AG08396 (cell line): ENCODE measurements at regions not wholly inside any gene's neighbourhood (a gene's known extent, or its start where the extent isn't known, plus 50 kb on each side); places are given as distances from the start of the nearest gene placed in this dataset.

Experiments used
- DNase-seq: peaks from one replicate; pipeline ENCODE4 v3.0.0; 2012; ENCODE audit warnings: low spot score, mixed read lengths

DNA sequence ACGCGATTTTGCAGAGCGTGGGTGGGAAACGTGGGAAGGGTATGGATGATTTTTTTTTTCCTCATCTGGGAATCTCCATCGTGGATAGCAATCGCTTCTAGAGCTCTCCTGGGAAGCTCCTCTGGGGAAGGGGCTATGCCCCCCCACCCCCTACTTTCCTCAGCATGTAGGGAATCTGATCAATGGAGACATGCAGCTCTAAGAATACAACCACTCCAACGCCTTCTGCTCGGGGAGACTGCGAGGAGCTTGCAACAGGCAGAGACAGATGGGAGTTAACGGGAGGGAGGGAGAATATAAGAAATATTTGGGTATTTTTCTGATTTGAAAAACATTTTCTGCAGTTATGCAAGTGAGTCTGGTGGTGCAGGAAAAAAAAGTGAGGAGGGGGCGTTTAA is 104.6 kb upstream of the HSD17B12 start:
- no peak for DNase-seq

DNA sequence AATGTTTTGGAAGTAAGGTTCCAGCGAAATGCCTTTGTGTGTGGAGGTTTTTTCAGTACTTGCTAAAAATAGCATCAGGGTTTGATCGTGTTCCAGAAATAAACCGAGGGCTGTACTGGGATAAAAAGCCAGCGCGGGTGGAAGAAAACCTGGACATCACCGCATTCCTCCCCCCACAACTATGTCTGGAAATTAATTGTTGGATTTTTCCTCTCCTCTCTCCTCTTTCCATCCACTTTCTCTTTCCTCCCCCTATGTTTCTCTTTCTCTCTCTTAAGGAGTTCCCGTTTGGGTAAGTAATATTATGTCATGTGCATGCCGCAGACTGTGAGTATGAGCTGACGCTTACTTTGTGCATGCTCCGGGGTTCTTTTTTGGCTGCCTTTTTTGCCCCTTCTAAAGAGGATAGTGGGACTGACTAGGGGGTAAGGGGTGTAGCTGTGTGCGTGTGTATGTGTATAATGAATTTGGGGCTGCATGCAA is 104.2 kb upstream of the HSD17B12 start:
- peak; percentile 29 for DNase-seq

DNA sequence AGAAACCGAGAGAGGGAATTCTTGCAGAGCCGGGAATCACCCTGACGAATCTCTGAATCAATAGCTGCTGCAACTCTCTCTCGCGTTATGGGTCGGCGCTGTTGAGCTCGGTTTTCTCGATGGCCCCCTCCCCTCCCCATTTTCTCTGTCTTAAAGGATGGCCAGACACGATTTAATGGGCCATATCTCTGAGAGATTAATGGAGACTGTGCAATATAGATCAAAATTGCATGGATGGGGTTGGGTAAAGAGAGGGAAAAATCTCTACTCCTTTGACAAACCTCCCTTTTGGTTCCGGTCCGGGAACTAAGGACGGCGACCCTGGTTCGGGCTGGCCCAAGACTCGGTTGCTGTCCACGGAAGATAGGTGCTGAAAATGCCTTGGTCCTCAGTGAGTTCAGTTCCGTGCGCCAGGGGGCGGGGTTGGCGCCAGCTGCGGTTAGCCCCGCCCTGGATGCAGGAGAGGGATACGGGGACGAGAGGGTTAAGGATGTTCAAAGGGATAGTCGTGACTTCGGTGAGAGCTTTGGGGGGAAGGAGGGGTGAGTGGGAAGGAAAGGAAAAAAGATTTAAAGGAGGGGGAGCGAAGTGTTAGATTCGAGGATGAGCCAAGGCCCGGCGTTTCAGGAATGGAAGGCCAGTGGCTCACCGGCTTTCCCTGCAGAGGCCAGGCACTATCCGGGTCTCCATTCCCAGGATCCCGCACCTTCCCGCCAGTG is 103.6 kb upstream of the HSD17B12 start:
- DNase-seq = peak; percentile 79

DNA sequence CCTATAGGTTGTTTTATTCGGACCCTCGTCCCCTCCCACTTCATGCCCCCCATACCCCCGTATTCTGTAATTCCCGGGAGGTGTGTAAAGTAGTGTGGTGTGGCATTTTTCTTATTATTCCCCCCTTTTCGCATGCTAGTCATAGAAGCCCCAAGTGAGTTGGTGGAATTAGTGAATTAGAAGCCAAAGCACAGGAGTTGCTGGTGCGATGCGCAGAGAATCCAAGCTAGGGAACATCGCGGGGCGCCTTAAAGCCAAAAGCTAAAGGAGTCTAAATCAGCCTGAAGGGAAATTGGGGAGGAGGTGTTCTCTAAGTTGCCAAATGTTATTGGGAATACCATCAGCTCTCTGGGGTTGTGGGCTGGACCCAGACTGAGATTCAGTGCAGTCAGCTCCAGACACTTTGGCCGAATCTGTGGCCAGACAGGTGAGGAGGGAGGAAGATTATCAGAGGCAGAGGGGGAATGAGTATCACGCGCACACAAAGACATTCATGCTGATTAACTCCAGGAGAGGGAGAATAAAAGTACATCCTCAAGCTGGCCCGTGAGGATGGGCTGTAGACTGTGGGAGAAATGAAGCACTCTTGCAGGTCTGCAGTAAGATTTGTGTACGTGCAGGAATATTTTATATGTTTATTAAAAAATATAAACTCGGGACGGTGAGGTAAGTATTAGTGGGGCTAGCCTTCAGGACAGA is 102.8 kb upstream of the HSD17B12 start:
- DNase-seq = no peak

DNA sequence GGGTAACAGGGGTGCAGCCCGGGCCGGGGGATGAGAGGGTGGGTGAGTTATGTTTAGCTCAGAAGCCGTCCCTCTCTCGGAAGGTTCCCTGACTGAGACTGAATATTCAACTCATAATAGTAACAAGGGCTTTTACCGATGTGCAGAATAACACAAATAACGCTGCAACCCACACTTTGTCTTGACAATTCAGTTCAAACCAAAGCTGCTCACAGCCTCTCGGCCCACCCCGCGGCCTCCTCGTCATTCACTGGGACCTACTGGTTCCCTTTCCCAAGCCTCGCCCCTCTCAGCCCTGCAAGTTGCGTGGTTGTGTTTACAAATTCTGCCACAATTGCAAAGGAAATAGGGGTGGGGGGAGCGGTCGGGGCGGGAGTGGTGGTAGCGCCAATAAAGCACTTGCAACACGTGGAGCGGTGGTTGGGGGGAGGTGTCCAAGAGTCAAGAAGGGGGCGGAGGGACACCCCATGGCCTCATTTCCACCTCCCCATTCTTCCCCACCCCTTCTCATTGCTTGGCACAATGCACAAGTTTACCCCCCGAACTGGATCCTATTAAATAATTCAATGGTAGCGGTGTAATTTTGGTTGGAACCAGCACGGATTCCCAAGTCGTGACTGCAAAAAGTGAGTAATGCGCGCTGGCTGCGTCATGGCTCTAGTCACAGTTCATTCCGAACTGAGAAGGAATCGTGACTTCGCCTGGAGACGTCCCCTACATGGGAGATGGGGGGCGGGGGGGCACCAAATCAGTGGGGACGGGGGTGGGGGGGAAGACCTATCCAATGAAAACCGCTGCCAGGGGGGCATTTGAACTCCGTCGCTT is 102.0 kb upstream of the HSD17B12 start:
- DNase-seq = peak; percentile 78

DNA sequence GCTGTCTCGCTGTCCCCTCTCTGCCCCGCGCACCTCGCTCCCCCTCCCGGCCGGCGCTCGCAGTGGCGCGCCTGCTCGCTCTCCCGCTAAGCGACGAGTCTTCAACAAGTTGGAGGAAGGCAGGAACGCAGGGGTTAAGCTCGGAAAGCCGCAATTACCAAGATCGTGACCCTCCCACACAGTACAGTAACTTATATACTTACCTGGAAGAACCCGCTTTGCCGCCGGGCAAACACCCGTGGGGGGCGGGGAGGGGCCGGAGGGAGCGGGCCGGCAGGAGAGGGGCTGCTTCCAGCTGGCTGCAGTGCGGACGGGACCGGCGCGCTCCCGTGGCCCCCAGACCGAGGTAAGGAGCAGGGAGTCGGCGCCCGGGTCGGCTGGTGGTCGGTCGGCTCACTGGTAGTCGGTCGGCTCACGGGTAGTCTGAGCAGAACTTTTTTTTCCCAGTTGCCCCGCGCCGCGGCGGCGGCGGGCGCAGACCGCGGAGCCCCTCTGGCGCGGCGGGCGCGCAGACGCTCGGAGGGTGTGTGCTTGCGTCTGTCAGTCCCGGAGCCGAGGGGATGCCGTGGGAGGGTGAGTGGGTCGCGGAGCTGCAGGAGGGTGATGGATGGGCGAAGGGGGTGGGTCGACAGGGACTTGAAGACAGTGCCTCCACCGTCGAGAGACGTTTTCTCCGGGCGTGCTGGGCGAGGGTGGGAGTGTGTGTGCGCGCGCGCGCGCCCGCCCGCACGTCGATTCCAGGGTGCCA is 101.2 kb upstream of the HSD17B12 start:
- peak; percentile 72 for DNase-seq

DNA sequence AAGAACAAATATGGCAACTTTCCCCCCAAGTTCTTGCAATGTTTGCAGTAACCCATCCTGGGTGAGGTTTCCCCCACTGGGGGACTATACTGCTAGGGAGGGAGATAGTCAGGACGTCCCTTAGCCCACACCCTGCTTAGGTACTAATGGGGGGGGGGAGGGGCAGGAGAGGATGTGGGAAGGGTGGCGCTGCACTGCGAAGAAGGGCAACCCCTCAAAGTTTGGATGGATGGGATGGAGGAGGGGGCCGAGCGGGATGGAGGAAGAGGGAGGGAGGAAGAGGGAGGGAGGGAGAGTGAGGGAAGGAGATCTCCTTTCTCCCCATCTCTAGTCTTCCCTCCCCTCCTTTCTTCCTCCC is 100.6 kb upstream of the HSD17B12 start:
- DNase-seq = no peak

DNA sequence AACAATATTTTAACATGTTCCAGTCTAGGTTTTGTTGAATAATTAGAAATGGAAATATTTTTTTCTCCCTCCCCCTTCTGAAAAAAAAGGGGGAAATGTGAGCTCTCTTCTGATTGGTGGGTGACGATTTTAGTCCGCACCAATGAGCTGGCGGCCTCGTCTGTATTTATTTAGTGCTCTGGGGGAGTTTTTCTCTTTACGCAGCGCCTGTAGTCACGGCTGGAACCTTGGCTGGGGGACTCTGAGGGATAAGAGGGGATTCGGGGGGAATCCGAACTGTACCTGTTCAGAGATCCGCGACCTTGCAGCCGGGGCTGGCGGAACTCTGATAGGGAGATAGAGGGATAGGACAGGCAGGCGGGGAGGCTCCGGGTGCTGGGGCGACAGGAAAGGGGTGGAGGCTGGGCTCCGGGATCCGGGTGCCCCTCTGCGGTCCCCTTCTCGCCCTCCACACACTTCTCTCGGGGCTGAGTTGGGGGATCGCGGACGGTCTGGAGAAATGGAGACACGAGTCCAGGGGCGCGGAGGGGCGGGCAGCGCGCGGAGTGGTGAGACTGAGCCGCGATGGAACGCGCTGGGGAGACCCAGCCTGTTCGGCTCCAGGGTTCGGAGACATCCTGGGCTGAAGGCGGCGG is 99.7 kb upstream of the HSD17B12 start:
- DNase-seq = peak; percentile 76

DNA sequence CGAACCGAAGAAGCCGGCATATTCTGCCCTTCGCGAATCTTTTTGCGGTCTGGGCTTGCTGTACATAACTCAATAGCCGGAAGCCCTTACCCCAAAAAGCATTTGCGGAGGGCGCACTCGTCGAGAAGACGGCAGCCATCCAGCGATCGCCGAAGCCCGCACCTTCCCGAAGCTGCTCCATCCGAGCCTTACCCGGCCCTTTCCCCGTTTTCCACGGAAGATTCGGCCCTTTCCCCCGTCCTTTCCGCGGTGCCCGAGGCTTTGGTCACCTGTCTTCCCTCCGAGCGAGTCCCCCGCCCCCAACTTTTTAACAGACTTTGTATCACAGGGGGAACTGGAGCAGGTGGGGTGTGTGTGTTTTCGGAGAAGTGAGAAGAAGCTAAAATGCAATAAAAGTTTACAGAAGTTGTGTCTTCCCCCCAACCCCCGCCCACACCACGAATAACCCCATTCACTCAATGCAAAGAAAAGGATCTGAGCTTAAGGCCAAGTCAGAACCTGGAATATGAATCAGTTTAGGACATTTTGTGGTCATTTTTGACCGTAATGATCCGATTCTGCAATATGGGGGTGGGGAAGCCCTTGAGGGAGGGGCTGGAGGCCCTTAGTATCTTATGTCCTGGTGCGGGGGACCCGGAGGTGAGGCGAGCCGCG is 99.0 kb upstream of the HSD17B12 start:
- no peak for DNase-seq

DNA sequence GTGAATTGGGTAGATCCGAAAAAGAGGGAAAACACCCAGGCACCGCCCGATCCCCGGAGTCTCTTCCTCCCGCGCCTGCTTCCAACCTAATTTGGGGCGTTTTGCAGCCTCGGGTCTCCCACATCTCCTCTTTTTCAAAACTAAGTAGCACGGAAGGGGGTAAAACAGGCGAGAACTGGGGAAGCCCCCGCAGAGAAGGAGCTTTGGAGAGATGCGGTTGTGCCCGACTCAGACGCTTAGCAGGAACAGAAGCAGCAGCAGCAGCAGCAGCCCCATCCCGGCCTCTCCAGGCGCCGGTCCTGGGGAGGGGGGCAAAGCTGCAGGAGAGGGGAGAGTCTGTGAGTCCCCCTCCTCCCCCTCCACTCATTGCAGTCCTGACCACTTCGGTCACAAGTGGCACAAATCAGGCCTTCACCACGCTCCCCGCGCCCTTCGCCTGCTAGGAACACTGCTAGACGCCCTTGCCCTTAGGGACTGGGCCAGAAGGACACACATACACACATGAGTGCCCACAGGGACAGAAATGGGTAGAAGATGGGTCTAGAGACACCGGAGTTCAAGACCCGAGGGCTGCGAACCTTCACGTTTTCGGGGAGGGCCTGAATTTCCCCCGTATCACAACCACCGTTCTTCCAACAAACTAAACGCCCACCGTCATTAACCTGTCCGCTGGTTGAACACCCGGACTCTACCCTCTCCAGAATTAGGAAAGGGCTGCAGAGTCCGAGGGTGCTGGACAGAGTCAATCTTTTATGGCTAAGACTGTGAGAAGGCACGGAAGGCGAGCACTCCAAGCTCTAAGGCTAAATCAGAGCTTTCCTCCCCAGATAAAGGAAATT is 98.3 kb upstream of the HSD17B12 start:
- DNase-seq = no peak

DNA sequence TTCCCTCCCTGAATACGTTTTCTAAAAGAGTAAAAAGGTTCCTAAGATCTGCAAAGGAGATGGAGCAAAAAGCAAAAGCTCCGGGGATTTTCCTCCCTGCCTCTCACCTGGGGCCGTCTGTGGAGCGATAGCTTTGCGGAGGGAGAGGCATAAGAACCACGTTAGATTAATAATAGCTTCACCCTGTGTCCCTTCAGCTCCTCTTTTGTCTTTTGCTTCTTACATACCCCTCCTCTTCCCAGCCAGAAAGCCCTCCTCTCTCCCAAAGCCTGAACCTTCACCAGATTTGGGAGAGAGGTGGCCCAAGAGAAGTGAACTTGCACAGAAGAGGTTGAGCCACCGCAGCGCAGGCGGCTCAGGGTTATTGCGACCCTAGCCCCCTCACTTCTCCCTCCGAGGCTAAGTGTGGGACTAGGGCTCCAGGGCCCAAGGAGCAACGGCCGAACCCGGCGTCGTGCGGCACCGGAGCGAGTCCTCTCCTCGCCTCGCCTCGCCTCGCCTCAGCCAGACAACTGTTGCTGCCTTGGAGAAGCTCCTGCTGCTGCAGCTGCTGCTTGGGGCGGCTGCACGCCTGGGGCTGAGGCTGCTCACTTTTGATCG is 97.6 kb upstream of the HSD17B12 start:
- DNase-seq = no peak

DNA sequence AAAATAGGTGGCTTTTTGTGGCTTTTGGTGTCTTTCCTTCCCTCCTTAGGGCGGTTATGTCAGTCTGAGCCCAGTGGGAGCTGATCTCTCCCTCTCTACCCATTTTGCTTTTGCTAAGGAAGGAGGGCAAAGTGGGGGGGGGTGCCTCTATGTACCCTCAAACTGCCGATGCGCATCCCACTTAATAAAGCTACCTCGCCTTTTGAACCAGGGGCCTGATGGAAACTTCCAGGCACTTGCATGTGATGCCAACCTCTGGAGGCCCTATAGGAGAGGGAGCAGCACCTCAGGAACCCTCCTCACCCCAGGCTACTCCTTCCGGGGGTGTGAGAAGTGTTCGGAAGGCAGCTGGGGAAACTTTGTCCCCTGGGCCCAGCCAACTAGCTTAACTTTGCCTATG is 97.0 kb upstream of the HSD17B12 start:
- DNase-seq = no peak

DNA sequence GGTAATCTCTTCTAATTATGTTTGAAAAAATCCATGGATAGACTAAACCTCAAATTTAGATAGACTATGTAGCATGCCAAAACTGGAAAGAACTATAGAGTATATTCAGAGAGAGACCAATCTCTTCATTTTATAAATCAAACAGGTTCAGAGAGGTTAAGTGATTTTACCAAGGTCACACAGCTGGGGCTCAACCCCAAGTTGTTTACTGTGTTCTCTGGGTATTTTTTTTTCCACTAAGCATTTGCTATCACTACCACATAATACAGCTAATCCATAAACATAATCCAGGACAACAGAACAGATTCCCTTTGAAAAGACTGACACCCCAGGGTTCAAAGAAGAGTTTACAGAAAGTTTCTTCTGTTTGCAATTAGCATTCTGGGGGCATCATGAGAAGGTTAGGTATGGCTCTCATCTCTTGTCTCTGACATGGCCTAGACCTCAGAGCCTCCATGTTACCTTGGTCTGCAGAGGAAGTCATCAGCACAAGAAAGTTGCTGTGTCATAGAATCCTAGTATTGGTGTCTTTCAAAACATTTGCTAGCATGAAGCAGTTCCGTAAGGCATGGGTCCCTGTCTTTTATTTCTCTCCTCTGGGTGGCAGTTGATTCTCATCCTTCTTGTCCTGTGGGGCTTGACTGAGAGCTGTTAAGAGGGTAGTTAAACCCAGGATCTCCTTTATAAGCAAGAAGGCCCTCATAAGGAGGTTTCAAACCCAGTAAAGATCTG is 94.5 kb upstream of the HSD17B12 start:
- DNase-seq = no peak

DNA sequence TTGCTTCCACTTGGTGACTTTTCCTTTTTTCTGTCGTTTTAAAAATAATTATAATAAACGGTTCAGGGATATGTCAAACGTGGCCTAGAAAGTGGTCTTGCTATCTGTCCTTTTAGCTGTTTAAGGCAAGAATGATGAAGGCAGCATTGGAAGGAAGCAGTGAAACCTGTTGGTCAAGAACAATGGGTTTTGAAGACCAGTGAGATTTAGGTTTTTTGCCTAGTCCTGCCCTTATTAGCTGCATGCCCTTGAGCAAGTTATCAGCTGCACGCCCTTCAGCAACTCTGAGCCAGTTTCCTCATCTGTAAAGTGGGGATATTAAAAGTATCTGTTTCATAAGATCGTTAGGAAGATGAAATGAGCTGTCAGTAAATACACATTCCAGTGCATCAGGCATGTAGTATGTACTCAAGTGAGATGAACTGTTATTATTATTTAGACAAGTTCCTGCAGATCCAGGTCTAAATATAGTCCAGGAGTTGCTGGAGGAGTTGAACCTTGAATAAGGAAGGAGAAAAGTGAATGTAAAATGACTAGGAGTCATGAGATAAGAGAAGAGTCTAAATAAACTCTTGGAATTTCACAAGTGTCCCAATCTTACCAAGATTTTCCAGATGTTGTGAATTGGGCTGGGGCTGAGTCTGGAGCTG is 90.8 kb upstream of the HSD17B12 start:
- no peak for DNase-seq

DNA sequence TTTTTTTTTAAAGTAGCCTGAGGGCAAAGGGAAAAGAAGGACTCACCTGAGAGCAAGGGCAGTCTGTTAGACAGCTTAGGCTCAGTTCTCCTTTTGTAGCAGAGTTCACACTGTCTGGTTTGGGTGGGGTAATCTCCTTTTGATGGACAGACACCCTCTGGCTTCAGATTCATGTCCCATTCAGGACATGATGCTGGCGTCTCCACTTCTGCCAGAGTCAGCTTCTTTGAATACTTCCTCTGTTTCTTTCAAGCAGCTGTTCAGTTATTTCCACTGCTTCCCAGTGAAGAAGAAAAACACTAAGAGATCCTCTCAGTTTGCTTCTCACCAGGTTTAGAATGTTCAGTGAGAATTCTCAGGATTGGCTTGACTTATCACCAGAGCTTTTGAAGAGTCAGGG is 79.0 kb upstream of the HSD17B12 start:
- no peak for DNase-seq

DNA sequence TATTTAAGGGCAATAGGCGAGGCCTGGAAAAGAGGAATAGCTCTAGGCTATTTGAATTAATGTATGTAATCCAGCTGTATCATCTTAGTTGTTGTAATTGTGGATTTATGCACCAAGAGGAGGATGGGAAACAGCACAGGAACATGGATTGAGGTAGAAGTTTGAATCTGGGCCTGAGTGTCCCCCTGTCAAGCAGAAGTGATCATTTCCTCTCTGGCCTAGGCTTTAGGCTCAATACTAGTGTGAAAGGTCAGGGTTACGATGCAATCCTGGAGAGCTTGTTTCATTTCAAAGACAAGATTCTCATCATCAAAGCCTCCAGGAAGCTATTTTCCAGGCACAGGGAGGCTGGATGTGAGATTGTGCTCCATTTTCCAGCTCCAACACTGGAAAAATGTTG is 77.9 kb upstream of the HSD17B12 start:
- no peak for DNase-seq

DNA sequence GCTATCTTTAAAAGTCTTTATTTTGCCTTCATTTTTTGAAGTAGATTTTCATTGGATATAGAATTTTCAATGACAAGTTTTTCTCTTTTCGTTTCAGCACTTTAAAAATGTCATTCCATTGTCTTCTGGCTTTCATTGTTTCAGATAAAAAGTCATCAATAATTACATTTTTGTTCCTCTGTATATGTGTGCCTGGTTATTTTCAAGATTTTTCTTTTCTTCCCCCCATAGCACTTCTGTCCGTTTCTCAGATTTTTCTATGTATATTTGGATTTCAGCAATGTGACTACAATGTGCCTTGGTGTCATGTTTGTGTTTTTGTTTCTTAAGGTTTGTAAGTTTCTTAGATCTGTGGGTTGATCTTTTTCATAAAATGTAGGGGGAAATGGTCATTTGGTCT is 66.3 kb upstream of the HSD17B12 start:
- no peak for DNase-seq

DNA sequence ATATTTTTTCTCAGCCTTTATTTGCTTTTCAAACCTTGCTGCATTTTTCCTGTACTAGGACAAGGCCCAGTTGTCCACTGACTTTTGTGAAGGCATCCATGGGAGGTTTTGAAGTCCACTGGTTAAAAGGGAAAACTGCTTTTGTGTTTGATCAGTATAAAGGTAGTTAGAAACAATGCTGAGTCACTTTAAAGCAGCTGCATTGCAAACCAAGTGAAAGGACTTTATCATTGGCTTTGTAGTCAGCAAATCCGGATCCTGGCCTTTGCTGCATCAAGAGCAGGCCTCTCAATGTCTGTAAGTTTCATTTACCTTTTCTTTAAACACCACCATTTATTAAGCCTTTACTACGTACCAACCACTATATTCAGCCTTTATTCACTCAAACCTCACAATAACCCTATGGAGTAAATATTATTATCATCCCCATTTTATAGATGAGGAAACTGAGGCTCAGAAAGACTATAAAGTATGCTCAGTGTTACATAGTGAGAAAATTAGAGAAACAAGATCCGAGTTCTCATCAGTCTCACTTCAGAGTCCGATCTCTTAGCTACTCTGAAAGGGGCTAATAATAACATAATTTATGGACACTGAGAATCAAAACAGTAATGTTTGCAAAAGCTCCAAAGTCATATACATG is 60.6 kb upstream of the HSD17B12 start:
- DNase-seq = no peak
